Mucosa of descending colon (tissue), 3 donors: ENCODE measurements at regions not wholly inside any gene's neighbourhood (a gene's known extent, or its start where the extent isn't known, plus 50 kb on each side); places are given as distances from the start of the nearest gene placed in this dataset.

ENCODE experiments used
- ATAC-seq: fragments of 200-7000 bp; cut with Tn5 transposase; one replicate; pipeline ENCODE4 v1.9.1; 2020; ENCODE audit warnings: mild to moderate bottlenecking, moderate library complexity
- DNase-seq, 3 donors: peaks; one replicate each; pipeline ENCODE4 v3.0.0-alpha.2; 2020
- H3K36me3 ChIP-seq: fragments of 200-600 bp; one replicate; pipeline ENCODE4 v1.8.0; 2021; ENCODE audit warnings: low read depth, mild to moderate bottlenecking
- H3K4me1 ChIP-seq: fragments of 200-600 bp; one replicate; pipeline ENCODE4 v1.8.0; 2021; ENCODE audit warnings: low read depth, mild to moderate bottlenecking
- H3K4me3 ChIP-seq: fragments of 200-600 bp; one replicate; pipeline ENCODE4 v1.8.0; 2021; ENCODE audit warnings: mild to moderate bottlenecking
- H3K9me3 ChIP-seq: fragments of 200-600 bp; one replicate; pipeline ENCODE4 v1.8.0; 2021; ENCODE audit warnings: mild to moderate bottlenecking
- intact Hi-C, 2 donors: fragments of 100-400 bp; cut with DNase I in 1 of 2; cut with micrococcal nuclease in 1 of 2; formaldehyde crosslinking; loops; one replicate each; pipeline versions ENCODE4 v1.11.0 to v1.11.1; 2022; cut with DNase I, micrococcal nuclease
- TF ChIP-seq, protein P1 (sequence below): fragments of 200-600 bp; IDR thresholded peaks from one replicate; pipeline ENCODE4 v1.8.0; 2022; ENCODE audit warnings: antibody characterized with exemption, mild to moderate bottlenecking
- donor health status: DM: no; HTN: no; CAD: no; lungs with moderate emphysema.
- donor health status: DM: no; HTN: no; CAD: no.
- donor health status: DM: no; HTN: yes; CAD: no.

DNA sequence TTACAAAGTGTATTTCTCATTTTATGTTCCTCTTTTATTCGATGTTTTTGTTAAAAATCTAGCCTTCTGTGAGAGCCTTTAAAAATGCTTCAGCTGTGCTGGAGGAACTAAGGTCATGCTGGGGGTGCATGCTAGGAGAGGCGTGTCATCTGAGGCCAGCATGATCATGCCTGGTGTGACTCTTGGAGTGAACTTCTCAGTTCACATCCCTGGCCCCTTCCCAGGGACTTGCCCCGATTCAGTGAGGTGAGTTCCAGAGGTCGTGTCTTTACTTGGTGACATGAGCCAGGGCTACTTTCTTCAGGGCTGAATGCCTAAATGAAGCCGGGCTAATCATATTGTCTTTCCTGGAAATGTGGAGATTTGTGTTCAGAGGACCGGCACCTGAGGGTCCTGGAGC, 264.9 kb downstream of the MREG start:
- DNase-seq: peak in 1 of 3 donors; percentile 32

DNA sequence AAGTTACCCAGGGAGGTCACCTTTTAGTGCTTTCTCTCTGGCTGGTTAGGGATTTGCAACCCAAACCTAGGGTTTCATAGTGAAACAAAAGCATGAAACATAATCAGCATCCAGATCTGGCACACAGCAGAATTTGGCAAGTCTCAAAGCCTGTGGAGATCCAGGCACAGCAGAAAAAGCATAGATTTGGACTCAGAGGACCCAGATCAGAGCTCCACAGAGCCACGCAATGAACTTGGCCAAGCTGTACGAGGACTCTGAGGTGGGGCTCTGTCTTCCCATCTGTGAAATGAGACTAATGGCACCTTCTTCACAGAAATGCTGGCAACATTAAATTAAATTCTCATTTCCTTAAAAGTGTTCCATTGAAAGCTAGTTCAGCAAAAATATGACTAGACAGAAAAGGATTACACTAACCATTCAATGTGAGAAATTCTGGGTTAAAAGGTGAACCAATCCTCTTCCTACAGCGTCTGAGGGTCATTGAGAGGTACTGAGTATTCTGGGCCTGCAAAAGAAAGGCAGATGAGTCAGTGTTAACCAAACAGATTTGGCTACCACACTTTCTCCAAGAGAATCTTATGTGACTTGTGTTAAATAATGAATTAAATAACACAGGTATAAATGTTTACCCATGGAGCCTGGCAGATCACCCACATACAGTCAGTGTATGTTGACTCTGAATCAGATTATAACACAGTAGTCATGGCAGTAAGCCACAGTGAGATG, 266.3 kb downstream of the MREG start:
- H3K4me1 ChIP-seq: no peaks in the 10 kb centered on the region
- ATAC-seq: no peak

More for the DNA sequence above, 264.9 kb downstream of the MREG start:
- intact Hi-C loops: no loop called here
- ATAC-seq: peak; percentile 30
- no peak overlapping the region for H3K4me3 ChIP-seq
- no peaks in the 10 kb centered on the region for H3K9me3 ChIP-seq
- H3K4me1 ChIP-seq: no peaks in the 10 kb centered on the region
- H3K36me3 ChIP-seq: no peaks in the 10 kb centered on the region
- TF ChIP-seq, protein P1, sequence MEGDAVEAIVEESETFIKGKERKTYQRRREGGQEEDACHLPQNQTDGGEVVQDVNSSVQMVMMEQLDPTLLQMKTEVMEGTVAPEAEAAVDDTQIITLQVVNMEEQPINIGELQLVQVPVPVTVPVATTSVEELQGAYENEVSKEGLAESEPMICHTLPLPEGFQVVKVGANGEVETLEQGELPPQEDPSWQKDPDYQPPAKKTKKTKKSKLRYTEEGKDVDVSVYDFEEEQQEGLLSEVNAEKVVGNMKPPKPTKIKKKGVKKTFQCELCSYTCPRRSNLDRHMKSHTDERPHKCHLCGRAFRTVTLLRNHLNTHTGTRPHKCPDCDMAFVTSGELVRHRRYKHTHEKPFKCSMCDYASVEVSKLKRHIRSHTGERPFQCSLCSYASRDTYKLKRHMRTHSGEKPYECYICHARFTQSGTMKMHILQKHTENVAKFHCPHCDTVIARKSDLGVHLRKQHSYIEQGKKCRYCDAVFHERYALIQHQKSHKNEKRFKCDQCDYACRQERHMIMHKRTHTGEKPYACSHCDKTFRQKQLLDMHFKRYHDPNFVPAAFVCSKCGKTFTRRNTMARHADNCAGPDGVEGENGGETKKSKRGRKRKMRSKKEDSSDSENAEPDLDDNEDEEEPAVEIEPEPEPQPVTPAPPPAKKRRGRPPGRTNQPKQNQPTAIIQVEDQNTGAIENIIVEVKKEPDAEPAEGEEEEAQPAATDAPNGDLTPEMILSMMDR: no peak

DNA sequence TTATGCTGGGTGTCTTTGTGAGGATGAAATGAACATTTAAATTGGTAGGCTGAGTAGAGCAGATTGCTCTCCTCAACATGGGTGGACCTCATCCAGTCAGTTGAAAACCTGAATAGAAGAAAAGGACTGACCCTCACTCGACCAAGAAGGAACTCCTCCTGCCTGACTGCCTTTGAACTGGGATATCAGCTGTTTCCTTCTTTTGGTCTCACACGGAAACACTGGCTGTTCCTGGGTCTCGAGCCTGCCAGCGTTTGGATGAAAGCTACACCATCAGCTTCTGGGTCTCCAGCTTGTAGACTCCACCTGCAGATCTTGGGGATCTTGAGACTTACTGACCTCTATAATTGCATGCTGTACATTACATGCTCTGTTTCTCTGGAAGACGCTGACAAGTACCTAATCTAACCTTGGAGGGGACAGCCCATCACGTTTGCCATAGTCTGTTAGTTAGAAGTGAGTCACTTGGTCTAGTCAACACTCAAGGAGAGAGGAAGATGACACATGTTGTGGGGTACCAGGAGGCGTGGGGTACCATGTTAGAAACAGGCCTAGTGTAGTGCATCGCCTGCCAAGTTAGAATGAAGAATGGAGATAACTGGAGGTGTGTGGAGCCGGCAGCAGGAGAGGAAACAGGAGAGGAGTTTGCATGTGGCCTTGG, 267.0 kb downstream of the MREG start:
- Histone ChIP-seq H3K4me1 (no peaks in the 10 kb centered on the region), H3K36me3 (no peaks in the 10 kb centered on the region), H3K4me3 (no peak overlapping the region), H3K9me3 (no peaks in the 10 kb centered on the region)
- TF ChIP-seq, protein P1: no peak
- no peak for ATAC-seq
- intact Hi-C loops: no loop called here
- no peak for DNase-seq

More for the DNA sequence above, 266.3 kb downstream of the MREG start:
- H3K36me3 ChIP-seq: no peaks in the 10 kb centered on the region
- intact Hi-C loops: no loop called here
- DNase-seq: no peak
- H3K4me3 ChIP-seq: no peak overlapping the region
- H3K9me3 ChIP-seq: no peaks in the 10 kb centered on the region
- TF ChIP-seq, protein P1: no peak

DNA sequence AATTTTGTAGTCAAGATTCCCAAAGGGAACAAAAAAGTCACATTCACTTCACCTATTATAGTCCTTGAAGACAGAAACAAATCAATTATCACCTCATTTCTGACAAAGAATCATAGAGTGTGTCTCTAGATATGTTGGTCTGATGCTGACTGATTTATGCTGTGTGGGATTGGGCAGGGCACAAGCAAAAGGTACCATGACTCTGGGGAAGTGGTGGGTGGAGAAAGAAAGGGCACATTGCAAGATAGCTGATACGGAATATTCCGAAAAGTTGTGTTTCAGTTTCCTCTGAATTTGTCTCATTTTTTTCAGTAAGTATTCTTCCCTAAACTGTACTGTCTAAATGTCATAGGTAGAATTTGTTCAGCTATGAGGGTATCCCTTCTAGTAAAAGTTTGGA, 268.0 kb downstream of the MREG start:
- ATAC-seq (no peak), DNase-seq (no peak)
- Histone ChIP-seq H3K4me3 (no peak overlapping the region), H3K9me3 (no peaks in the 10 kb centered on the region), H3K4me1 (no peaks in the 10 kb centered on the region), H3K36me3 (no peaks in the 10 kb centered on the region)
- TF ChIP-seq, protein P1: no peak
- intact Hi-C loops: no loop called here

DNA sequence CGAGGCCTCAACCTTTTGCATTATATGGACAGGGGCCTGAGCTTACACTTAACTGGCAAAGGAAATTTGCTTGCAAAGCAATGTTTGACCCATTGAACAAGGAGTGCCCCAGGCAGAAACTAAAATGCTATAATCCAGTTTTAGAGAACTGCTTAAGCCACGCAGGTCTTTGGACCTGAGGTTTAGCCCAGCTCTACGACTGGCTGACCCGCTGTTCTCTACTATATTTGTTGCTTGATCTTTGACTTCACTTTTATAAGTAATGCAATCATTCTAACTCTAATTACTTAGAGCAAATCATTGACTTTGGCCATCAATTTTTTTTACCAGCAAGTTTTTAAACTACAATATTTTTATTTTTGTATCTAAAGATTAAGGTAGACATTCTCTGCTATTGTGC, 268.8 kb downstream of the MREG start:
- Histone ChIP-seq H3K9me3 (no peaks in the 10 kb centered on the region), H3K4me1 (no peaks in the 10 kb centered on the region), H3K4me3 (no peak overlapping the region), H3K36me3 (no peaks in the 10 kb centered on the region)
- TF ChIP-seq, protein P1: no peak
- intact Hi-C loops: no loop called here
- ATAC-seq (no peak), DNase-seq (no peak)
